H9 (cell line): ENCODE measurements at regions not wholly inside any gene's neighbourhood (a gene's known extent, or its start where the extent isn't known, plus 50 kb on each side); places are given as distances from the start of the nearest gene placed in this dataset.
A peak's percentile ranks its signal among the peaks of the same experiment; 100 is the strongest.

Source experiments
- DNase-seq: peaks from one replicate; pipeline ENCODE4 v3.0.0-alpha.2; 2017
- H2AFZ ChIP-seq: one replicate; pipeline ENCODE4 v1.6.1; 2013; ENCODE audit warnings: mild to moderate bottlenecking, low read length, control low read depth, moderate library complexity
- H2AK5ac ChIP-seq: 2 replicates; pipeline ENCODE4 v1.6.1; 2013; ENCODE audit warnings: low read length, control low read depth, mixed read lengths; ENCODE audit not compliant: insufficient read length
- H2BK120ac ChIP-seq: one replicate; pipeline ENCODE4 v1.6.1; 2013; ENCODE audit warnings: low read depth, mild to moderate bottlenecking, low read length, control low read depth, inconsistent platforms; ENCODE audit not compliant: poor library complexity, severe bottlenecking
- H2BK12ac ChIP-seq: 2 replicates; pipeline ENCODE4 v1.6.1; 2013; ENCODE audit warnings: low read length, control low read depth, mixed read lengths, low read depth; ENCODE audit not compliant: insufficient read length
- H2BK15ac ChIP-seq: 2 replicates; pipeline ENCODE4 v1.6.1; 2013; ENCODE audit warnings: low read depth, low read length, control low read depth
- H2BK20ac ChIP-seq: one replicate; pipeline ENCODE4 v1.6.1; 2013; ENCODE audit warnings: low read depth, mild to moderate bottlenecking, low read length, control low read depth, inconsistent platforms; ENCODE audit not compliant: poor library complexity, severe bottlenecking
- H2BK5ac ChIP-seq: 2 replicates; pipeline ENCODE4 v1.6.1; 2013; ENCODE audit warnings: low read length, control low read depth, mixed read lengths; ENCODE audit not compliant: insufficient read length
- H3K14ac ChIP-seq: 2 replicates; pipeline ENCODE4 v1.6.1; 2013; ENCODE audit warnings: low read length, control low read depth; ENCODE audit not compliant: insufficient read depth
- H3K18ac ChIP-seq: 2 replicates; pipeline ENCODE4 v1.6.1; 2013; ENCODE audit warnings: low read depth, mild to moderate bottlenecking, mixed read lengths, low read length, control low read depth; ENCODE audit not compliant: insufficient read length
- H3K23ac ChIP-seq: 2 replicates; pipeline ENCODE4 v1.6.1; 2013; ENCODE audit warnings: low read length, control low read depth, mixed read lengths, low read depth; ENCODE audit not compliant: insufficient read length
- H3K23me2 ChIP-seq: 2 replicates; pipeline ENCODE4 v1.6.1; 2013; ENCODE audit warnings: low read depth, mild to moderate bottlenecking, mixed read lengths, low read length, control low read depth; ENCODE audit not compliant: insufficient read length, poor library complexity, severe bottlenecking
- H3K27ac ChIP-seq: 2 replicates; pipeline ENCODE4 v1.5.1; 2013; ENCODE audit warnings: low read length, control low read depth, mixed read lengths, low read depth; ENCODE audit not compliant: insufficient read length
- H3K27me3 ChIP-seq: 2 replicates; pipeline ENCODE4 v1.6.1; 2013; ENCODE audit warnings: low read length, control low read depth, inconsistent platforms; ENCODE audit not compliant: insufficient read depth
- H3K4ac ChIP-seq: 2 replicates; pipeline ENCODE4 v1.6.1; 2013; ENCODE audit warnings: low read depth, mild to moderate bottlenecking, control low read depth, inconsistent platforms, low read length, moderate library complexity
- H3K4me1 ChIP-seq: 2 replicates; pipeline ENCODE4 v1.6.1; 2013; ENCODE audit warnings: low read length, control low read depth, inconsistent platforms; ENCODE audit not compliant: insufficient read depth
- H3K4me2 ChIP-seq: 2 replicates; pipeline ENCODE4 v1.6.1; 2013; ENCODE audit warnings: low read length, control low read depth, mixed read lengths; ENCODE audit not compliant: insufficient read length, insufficient read depth
- H3K56ac ChIP-seq: 2 replicates; pipeline ENCODE4 v1.6.1; 2013; ENCODE audit warnings: low read depth, mild to moderate bottlenecking, mixed read lengths, low read length, control low read depth; ENCODE audit not compliant: insufficient read length
- H3K79me1 ChIP-seq: 2 replicates; pipeline ENCODE4 v1.6.1; 2013; ENCODE audit warnings: low read depth, mild to moderate bottlenecking, moderate library complexity, low read length, control low read depth, inconsistent platforms; ENCODE audit not compliant: insufficient read depth, poor library complexity, severe bottlenecking
- H3K79me2 ChIP-seq: 2 replicates; pipeline ENCODE4 v1.6.1; 2013; ENCODE audit warnings: low read length, control low read depth, inconsistent platforms; ENCODE audit not compliant: insufficient read depth
- H3K9ac ChIP-seq: 2 replicates; pipeline ENCODE4 v1.6.1; 2013; ENCODE audit warnings: low read length, control low read depth, mixed read lengths; ENCODE audit not compliant: insufficient read length; ENCODE audit errors: extremely low read depth
- H3K9me3 ChIP-seq: one replicate; pipeline ENCODE4 v1.6.1; 2013; ENCODE audit warnings: low read depth, low read length, inconsistent platforms; ENCODE audit not compliant: control insufficient read depth
- H3T11ph ChIP-seq: one replicate; pipeline ENCODE4 v1.6.1; 2013; ENCODE audit warnings: mild to moderate bottlenecking, low read length, control low read depth, inconsistent platforms
- H4K20me1 ChIP-seq: one replicate; pipeline ENCODE4 v1.6.1; 2013; ENCODE audit not compliant: control insufficient read depth, insufficient read length, insufficient read depth
- H4K5ac ChIP-seq: 2 replicates; pipeline ENCODE4 v1.6.1; 2013; ENCODE audit warnings: low read depth, mild to moderate bottlenecking, mixed read lengths, low read length, control low read depth; ENCODE audit not compliant: insufficient read length
- H4K8ac ChIP-seq: replicated peaks from 2 replicates; pipeline ENCODE4 v1.6.1; 2013; ENCODE audit warnings: low read length, control low read depth, mixed read lengths, low read depth; ENCODE audit not compliant: insufficient read length
- H4K91ac ChIP-seq: 2 replicates; pipeline ENCODE4 v1.6.1; 2013; ENCODE audit warnings: low read depth, mild to moderate bottlenecking, moderate library complexity, mixed read lengths, low read length, control low read depth; ENCODE audit not compliant: insufficient read length
- H3K27ac Mint-ChIP-seq, 3 experiments: 2 replicates in 2 of 3; 3 replicates in 1 of 3; pipeline ENCODE4 v1.8.0; 2020 to 2021; ENCODE audit warnings: mixed read lengths in 3 of 3, mild to moderate bottlenecking in 1 of 3, moderate library complexity in 1 of 3
- H3K27me3 Mint-ChIP-seq: 2 replicates; pipeline ENCODE4 v1.8.0; 2021; ENCODE audit warnings: low read depth, mild to moderate bottlenecking, moderate library complexity, mixed read lengths
- H3K36me3 Mint-ChIP-seq, 3 experiments: 2 replicates in 2 of 3; 3 replicates in 1 of 3; pipeline ENCODE4 v1.8.0; 2020 to 2021; ENCODE audit warnings: low read depth in 3 of 3, mixed read lengths in 3 of 3; ENCODE audit not compliant: insufficient read depth in 1 of 3
- H3K4me1 Mint-ChIP-seq, 2 experiments: 2 replicates each; pipeline ENCODE4 v1.8.0; 2020; ENCODE audit warnings: mixed read lengths in 2 of 2
- H3K4me3 Mint-ChIP-seq, 2 experiments: 2 replicates in 1 of 2; 3 replicates in 1 of 2; pipeline ENCODE4 v1.8.0; 2020 to 2021; ENCODE audit warnings: mild to moderate bottlenecking in 2 of 2, mixed read lengths in 2 of 2, moderate library complexity in 1 of 2
- H3K9me3 Mint-ChIP-seq, 2 experiments: 2 replicates in 1 of 2; 3 replicates in 1 of 2; pipeline ENCODE4 v1.8.0; 2020; ENCODE audit warnings: mild to moderate bottlenecking in 2 of 2, mixed read lengths in 2 of 2, moderate library complexity in 1 of 2
- whole genome bisulfite sequencing: extraction: QIAGEN DNeasy Blood & Tissue Kit; methylation state at CpG from one replicate; pipeline ENCODE4 v1.1.7; 2013; ENCODE audit warnings: missing lambda C conversion rate, low lambda C conversion rate, mixed read lengths; ENCODE audit not compliant: insufficient read length; ENCODE audit errors: extremely low coverage; 5-methylcytosine and 5-hydroxymethylcytosine counted together
- TF ChIP-seq, protein P1 (sequence below): fragments of 200-600 bp; sonication (generic); conservative IDR thresholded peaks from 3 replicates; pipeline ENCODE4 v1.8.0; 2021; ENCODE audit warnings: antibody characterized with exemption, mild to moderate bottlenecking

- no peak overlapping the region for H3K18ac ChIP-seq
- no peak overlapping the region for H2BK12ac ChIP-seq
- Mint-ChIP-seq H3K27ac (peak overlapping the region in 1 of 3 experiments; percentile 55; a peak in 1 of 7 replicates), H3K36me3 (no peaks in the 10 kb centered on the region; a peak in 1 of 7 replicates), H3K27me3 (peaks cover 18% of the 10 kb centered on the region), H3K4me1 (no peaks in the 10 kb centered on the region), H3K4me3 (no peak overlapping the region), H3K9me3 (no peaks in the 10 kb centered on the region)
- H4K20me1 ChIP-seq = no peaks in the 10 kb centered on the region
- H3K23me2 ChIP-seq = no peaks in the 10 kb centered on the region
- H3K4me2 ChIP-seq = no peak overlapping the region
- H4K5ac ChIP-seq = no peak overlapping the region
- H3K9ac ChIP-seq = no peak overlapping the region
- H2BK15ac ChIP-seq = no peak overlapping the region
- H3K27me3 ChIP-seq = no peaks in the 10 kb centered on the region
- H2BK20ac ChIP-seq = no peak overlapping the region
- H3K4me1 ChIP-seq = no peaks in the 10 kb centered on the region
- WGBS = no CpG with 5 or more reads among the region's 7 CpGs
- no peak overlapping the region for H2AK5ac ChIP-seq
- no peak overlapping the region for H3K14ac ChIP-seq
- no peak overlapping the region for H2BK120ac ChIP-seq
- no peak overlapping the region; the same call in 1 of the 2 replicates for H3K4ac ChIP-seq
- no peak overlapping the region for H3K27ac ChIP-seq
- no peak overlapping the region for H2AFZ ChIP-seq
- no peak overlapping the region for H2BK5ac ChIP-seq
- H3K9me3 ChIP-seq = no peaks in the 10 kb centered on the region
- H3T11ph ChIP-seq = no peak overlapping the region
- H3K56ac ChIP-seq = no peak overlapping the region
- no peak for DNase-seq
- no peak overlapping the region for H3K23ac ChIP-seq
- no peak overlapping the region for H4K91ac ChIP-seq
- TF ChIP-seq, protein P1, sequence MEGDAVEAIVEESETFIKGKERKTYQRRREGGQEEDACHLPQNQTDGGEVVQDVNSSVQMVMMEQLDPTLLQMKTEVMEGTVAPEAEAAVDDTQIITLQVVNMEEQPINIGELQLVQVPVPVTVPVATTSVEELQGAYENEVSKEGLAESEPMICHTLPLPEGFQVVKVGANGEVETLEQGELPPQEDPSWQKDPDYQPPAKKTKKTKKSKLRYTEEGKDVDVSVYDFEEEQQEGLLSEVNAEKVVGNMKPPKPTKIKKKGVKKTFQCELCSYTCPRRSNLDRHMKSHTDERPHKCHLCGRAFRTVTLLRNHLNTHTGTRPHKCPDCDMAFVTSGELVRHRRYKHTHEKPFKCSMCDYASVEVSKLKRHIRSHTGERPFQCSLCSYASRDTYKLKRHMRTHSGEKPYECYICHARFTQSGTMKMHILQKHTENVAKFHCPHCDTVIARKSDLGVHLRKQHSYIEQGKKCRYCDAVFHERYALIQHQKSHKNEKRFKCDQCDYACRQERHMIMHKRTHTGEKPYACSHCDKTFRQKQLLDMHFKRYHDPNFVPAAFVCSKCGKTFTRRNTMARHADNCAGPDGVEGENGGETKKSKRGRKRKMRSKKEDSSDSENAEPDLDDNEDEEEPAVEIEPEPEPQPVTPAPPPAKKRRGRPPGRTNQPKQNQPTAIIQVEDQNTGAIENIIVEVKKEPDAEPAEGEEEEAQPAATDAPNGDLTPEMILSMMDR = no peak
- no peaks in the 10 kb centered on the region for H3K79me2 ChIP-seq
- no peaks in the 10 kb centered on the region for H3K79me1 ChIP-seq
- H4K8ac ChIP-seq = no peak overlapping the region
Observed at GRCh38 chr2:239670463-239671120, 269.8 kb upstream of the HDAC4 start.
